Activated CD8-positive, alpha-beta memory T cell treated with anti-CD3 and anti-CD28 coated beads for 36 hours (primary cell): ENCODE measurements at regions not wholly inside any gene's neighbourhood (a gene's known extent, or its start where the extent isn't known, plus 50 kb on each side); places are given as distances from the start of the nearest gene placed in this dataset.
"Not testable (repeated sequence)": the region's sequence is repeated elsewhere in the genome, so short reads cannot be mapped to it uniquely, and the experiment has no call there.

Source experiments
- CTCF ChIA-PET: fragments of 350-600 bp; sonication (Branson Sonifier 250); formaldehyde crosslinking; loops from one replicate; lab custom pipeline; 2021; ENCODE audit warnings: antibody characterized with exemption; lab: Charles Lee
- POLR2A ChIA-PET: fragments of 350-600 bp; sonication (Branson Sonifier 250); formaldehyde crosslinking; loops from one replicate; lab custom pipeline; 2021; ENCODE audit warnings: antibody characterized with exemption; lab: Charles Lee

GRCh38 chr2:234165421-234165820 lies 114.9 kb downstream of the SPP2 start:
- CTCF ChIA-PET = no interaction called here
- POLR2A ChIA-PET = no interaction called here

- CTCF ChIA-PET = interaction anchor here (0.6 kb wide), 1 partner anchor 314 kb away, joined by 3 read pairs; no protein-coding TSS in a partner anchor
- POLR2A ChIA-PET = no interaction called here
Observed at GRCh38 chr2:234164493-234165413, 114.3 kb downstream of the SPP2 start.

GRCh38 chr2:234163510-234164045 lies 113.1 kb downstream of the SPP2 start:
- CTCF ChIA-PET = no interaction called here
- POLR2A ChIA-PET = no interaction called here

- ChIA-PET CTCF (no interaction called here), POLR2A (interaction anchor here (0.6 kb wide), 1 partner anchor 241 kb away, joined by 3 read pairs; no protein-coding TSS in a partner anchor)
Observed at GRCh38 chr2:234162861-234163260, 112.4 kb downstream of the SPP2 start.

- ChIA-PET POLR2A (no interaction called here), CTCF (no interaction called here)
Observed at GRCh38 chr2:234161932-234162331, 111.4 kb downstream of the SPP2 start.

GRCh38 chr2:234158812-234159211 lies 108.3 kb downstream of the SPP2 start:
- POLR2A ChIA-PET = interaction anchor here (0.7 kb wide), 1 partner anchor 9 kb away, joined by 3 read pairs; no protein-coding TSS in a partner anchor
- CTCF ChIA-PET = no interaction called here

- CTCF ChIA-PET = interaction anchor here (0.7 kb wide), 1 partner anchor 260 kb away, joined by 3 read pairs; no protein-coding TSS in a partner anchor
Observed at GRCh38 chr2:234157817-234158588, 107.5 kb downstream of the SPP2 start.

GRCh38 chr2:234156326-234156725 lies 105.8 kb downstream of the SPP2 start:
- POLR2A ChIA-PET = no interaction called here
- CTCF ChIA-PET = interaction anchor here (1.0 kb wide), 1 partner anchor 188 kb away, joined by 3 read pairs; no protein-coding TSS in a partner anchor

More at GRCh38 chr2:234157817-234158588, 107.5 kb downstream of the SPP2 start:
- POLR2A ChIA-PET = interaction anchor here (0.7 kb wide), 1 partner anchor 8 kb away, joined by 3 read pairs; no protein-coding TSS in a partner anchor

- POLR2A ChIA-PET, CTCF ChIA-PET: not testable (repeated sequence)
Observed at GRCh38 chr2:234152835-234153234, 102.3 kb downstream of the SPP2 start.

- ChIA-PET POLR2A (no interaction called here), CTCF (interaction anchor here (2.7 kb wide), 1 partner anchor 12 kb away, joined by 15 read pairs; no protein-coding TSS in a partner anchor)
Observed at GRCh38 chr2:234147335-234147861, 96.9 kb downstream of the SPP2 start.

- ChIA-PET CTCF (interaction anchor here (2.7 kb wide), 1 partner anchor 11 kb away, joined by 15 read pairs; no protein-coding TSS in a partner anchor), POLR2A (no interaction called here)
Observed at GRCh38 chr2:234146087-234146826, 95.8 kb downstream of the SPP2 start.

GRCh38 chr2:234145511-234145910 lies 95.0 kb downstream of the SPP2 start:
- CTCF ChIA-PET = interaction anchor here (0.6 kb wide), 1 partner anchor 25 kb away, joined by 5 read pairs; no protein-coding TSS in a partner anchor

GRCh38 chr2:234145057-234145456 lies 94.6 kb downstream of the SPP2 start:
- POLR2A ChIA-PET = no interaction called here

More at GRCh38 chr2:234145511-234145910, 95.0 kb downstream of the SPP2 start:
- POLR2A ChIA-PET = no interaction called here

GRCh38 chr2:234143896-234144295 lies 93.4 kb downstream of the SPP2 start:
- POLR2A ChIA-PET = no interaction called here
- CTCF ChIA-PET = no interaction called here

More at GRCh38 chr2:234145057-234145456, 94.6 kb downstream of the SPP2 start:
- CTCF ChIA-PET = interaction anchor here (0.6 kb wide), 1 partner anchor 25 kb away, joined by 5 read pairs; no protein-coding TSS in a partner anchor

- CTCF ChIA-PET = no interaction called here
- POLR2A ChIA-PET = no interaction called here
Observed at GRCh38 chr2:234142530-234142929, 92.0 kb downstream of the SPP2 start.

- CTCF ChIA-PET = interaction anchor here (1.4 kb wide), 1 partner anchor 10 kb away, joined by 3 read pairs; no protein-coding TSS in a partner anchor
- POLR2A ChIA-PET = no interaction called here
Observed at GRCh38 chr2:234139755-234140154, 89.3 kb downstream of the SPP2 start.

GRCh38 chr2:234138836-234139235 lies 88.3 kb downstream of the SPP2 start:
- ChIA-PET POLR2A (no interaction called here), CTCF (interaction anchor here (1.3 to 1.4 kb wide), 2 partner anchors 11 to 362 kb away, joined by 3 to 5 read pairs; no protein-coding TSS in a partner anchor)
